Activated CD8-positive, alpha-beta memory T cell treated with anti-CD3 and anti-CD28 coated beads for 36 hours (primary cell): ENCODE measurements at regions not wholly inside any gene's neighbourhood (a gene's known extent, or its start where the extent isn't known, plus 50 kb on each side); places are given as distances from the start of the nearest gene placed in this dataset.

Experiments
- CTCF ChIA-PET: fragments of 350-600 bp; sonication (Branson Sonifier 250); formaldehyde crosslinking; loops from one replicate; lab custom pipeline; 2021; ENCODE audit warnings: antibody characterized with exemption; lab: Charles Lee
- POLR2A ChIA-PET: fragments of 350-600 bp; sonication (Branson Sonifier 250); formaldehyde crosslinking; loops from one replicate; lab custom pipeline; 2021; ENCODE audit warnings: antibody characterized with exemption; lab: Charles Lee

DNA sequence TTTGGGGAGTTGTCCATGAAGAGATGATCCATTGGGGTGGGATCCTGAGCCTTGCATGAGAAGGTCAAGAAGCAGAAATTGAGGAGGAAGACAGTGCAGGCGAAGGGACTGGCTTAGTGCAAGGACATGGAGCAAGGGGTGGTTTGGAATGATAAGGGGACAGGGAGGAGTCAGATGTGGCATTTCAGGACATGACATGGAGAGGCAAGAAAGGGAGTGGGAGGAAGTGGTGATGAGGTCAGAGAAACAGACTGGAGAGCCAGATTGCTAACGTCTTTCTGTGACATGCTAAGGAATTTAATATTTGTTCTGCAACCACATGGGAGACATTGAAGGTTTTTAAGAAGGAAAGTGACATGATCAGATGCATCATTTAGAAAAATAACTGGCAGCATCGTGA is 346.8 kb upstream of the FMN2 start:
- CTCF ChIA-PET = no interaction called here
- POLR2A ChIA-PET = no interaction called here

DNA sequence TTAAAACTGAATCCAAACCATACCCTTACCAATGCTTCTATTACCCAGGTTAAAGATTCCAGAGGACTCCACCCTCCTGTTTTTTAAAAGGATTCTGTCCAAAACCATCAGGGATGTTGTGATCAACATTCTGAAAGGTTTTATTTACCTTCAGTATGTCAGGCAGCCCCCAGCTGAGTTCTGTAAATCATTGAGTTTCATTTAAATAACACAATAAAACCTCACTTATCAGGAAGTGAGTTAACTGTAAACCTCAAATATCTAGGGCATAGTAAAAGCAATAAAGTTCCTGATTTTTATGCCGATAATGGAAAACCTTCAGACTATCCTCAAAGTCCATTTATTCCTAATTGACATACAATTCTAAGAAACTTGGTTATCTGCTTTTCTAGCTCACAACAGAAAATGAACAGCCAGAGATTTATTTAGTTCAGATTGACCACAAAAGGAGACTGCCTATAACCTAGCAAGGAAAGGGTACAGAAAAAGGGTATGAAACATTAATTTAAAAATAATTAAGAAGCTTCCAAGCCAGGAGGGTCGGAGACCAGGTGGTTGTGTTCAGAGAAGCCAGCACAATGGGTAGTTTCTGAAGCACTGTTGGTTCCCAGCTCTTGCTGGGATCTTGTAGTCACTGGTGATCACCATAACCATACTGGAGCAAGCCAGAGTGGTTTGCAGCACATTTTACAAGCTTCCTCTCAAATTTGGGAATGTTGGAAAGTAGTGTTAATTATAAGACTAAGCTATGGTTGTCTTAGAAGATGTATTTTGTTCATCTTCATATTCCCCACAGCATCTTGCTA is 336.4 kb upstream of the FMN2 start:
- CTCF ChIA-PET = interaction anchor here (0.6 kb wide), 2 partner anchors 46 to 184 kb away, joined by 3 to 4 read pairs; no protein-coding TSS in a partner anchor
- POLR2A ChIA-PET = no interaction called here

DNA sequence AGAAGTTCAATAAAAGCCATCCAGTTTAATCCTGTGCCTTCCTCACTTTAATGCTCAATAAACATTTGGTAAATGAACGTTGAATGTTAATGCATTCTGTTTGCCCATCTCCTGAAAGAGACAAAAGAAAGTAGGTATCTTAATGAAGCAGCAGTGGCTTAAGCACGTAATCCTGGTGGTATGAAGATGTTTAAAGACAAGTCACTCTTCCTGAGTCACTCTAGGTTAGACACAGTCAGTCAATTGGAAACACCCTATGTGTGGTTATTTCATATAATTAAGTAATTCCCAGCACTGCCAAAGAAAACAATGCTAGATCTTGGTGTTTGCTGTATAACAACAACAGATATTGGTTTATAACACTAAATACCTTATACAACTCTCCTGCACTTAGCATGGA is 334.0 kb upstream of the FMN2 start:
- ChIA-PET POLR2A (no interaction called here), CTCF (no interaction called here)

DNA sequence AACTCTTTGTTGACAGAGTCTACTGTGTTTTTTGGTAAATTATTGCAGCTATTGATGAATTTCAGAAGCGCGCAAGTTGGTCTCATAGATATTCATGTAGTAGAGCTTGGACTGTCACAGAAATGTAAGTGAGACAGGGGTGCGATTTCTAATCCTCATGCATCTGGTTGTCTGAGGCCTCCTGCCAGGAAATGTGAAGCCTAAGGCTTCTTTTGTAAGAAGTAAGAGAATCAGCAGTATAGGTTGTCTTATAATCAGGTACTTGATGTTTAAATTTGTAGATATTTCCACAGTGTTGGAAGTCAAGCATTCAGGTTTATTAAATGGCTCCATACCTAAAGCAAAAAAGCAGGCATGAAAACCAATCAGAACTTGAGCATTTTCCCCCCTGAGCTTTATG is 332.9 kb upstream of the FMN2 start:
- POLR2A ChIA-PET = no interaction called here
- CTCF ChIA-PET = no interaction called here

DNA sequence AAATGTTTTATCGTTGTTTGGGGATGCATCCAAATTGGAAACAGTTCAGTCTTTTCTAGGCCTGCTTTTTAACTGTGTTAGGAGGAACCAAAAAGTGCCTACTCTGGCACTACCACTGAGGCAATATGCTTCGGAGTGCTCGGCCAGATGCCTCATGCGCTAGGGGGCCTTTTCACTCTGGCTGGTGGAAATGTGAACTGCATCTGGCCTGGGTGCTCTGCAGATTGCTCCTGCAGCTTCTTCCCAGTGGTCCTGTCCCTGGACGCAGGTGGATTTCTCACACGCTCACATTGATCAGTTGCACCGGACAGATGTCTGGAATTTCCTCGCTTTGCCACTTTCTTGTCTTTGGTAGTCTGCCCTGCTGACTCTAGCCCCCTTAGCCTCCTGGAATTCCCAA is 330.2 kb upstream of the FMN2 start:
- ChIA-PET POLR2A (no interaction called here), CTCF (no interaction called here)

DNA sequence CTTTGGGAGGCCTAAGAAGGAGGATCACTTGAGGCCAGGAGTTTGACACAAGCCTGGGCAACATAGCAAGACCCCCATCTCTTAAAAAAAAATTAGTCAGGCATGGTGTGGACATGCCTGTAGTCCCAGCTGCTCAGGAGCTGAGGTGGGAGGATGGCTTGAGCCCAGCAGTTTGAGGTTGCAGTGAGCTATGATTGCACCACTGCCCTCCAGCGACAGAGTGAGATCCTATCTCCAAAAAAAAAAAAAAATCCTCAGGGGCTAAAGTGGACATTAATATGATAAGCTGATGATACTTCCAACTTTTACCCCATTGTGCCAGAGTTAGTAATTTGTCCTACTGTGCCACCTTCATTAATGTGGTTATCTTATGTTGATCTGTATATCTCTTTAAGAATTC is 327.8 kb upstream of the FMN2 start:
- ChIA-PET CTCF (no interaction called here), POLR2A (no interaction called here)

DNA sequence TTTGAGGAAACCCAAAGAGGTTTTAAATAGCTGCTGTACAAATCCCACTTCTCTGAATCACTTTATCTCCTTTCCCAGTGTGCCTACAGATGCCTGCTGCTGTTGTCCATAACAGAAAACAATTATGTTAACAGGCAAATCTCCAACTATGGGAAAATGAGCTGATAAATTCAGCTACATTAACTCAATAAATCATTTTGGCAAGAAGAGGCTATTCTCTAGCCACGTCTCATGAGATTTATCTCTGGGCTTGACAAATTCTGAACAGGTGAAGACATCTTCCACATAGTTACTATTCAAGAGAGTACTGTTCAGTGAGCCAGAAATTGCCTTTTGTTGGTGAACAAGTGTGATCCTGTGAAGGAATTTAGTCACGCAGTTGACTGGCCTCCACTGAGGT is 327.1 kb upstream of the FMN2 start:
- CTCF ChIA-PET = no interaction called here

DNA sequence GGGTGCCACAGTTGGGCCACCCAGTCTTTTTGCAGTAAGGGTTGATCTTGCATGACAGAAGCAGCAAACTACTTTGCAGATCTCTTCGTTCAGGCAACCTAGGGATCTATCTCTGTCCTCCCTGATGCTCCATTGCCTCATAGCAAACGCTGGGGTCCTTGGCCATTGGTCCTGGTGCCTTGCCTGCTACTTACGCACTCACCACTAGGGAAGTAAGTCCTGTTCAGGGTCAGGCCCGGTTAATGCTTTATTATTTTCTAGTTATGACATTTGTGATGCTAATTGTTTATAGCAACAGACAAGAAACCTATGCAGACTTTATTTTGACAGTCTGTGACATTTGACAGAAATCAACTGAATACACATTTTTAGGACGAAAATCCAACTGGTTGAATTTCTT is 326.5 kb upstream of the FMN2 start:
- ChIA-PET CTCF (no interaction called here), POLR2A (no interaction called here)

More for the DNA sequence above, 327.1 kb upstream of the FMN2 start:
- POLR2A ChIA-PET = no interaction called here

DNA sequence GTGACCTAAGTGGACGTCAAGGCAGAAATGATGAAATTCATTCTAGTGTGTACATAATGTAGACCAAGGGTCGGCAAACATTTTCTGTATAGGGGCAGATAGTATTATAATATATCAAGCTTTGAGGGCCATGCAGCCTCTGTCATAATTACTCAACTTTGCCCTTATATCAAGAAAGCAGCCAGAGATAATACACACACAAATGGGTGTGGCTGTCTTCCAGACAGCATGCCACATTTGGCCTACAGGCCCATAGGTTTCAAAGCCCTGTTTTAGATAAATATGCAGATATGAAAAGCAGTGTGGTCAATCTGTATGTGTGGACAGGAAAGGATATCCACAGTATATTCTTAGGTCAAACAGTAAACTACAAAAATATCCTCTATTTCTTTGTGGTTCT is 320.1 kb upstream of the FMN2 start:
- POLR2A ChIA-PET = no interaction called here
- CTCF ChIA-PET = no interaction called here

DNA sequence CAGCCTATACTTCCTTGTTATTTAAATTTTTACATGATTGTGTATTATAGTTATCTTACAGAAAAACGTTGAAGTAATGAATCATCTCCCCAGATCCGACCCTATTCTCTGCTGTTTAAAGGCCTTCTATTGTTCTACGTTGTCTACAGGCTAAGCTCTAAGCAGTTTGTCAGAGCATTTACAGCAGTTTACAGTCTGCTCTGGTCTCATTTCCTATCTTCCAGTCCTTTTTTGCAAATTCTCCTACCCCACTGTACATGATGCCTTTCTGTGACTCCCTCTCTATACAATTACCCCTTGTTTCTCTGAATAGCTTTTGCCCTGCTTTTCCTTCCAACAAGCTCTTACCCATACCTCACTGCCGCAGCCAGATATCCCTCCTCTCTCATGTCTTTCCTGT is 319.2 kb upstream of the FMN2 start:
- CTCF ChIA-PET = no interaction called here
- POLR2A ChIA-PET = no interaction called here

DNA sequence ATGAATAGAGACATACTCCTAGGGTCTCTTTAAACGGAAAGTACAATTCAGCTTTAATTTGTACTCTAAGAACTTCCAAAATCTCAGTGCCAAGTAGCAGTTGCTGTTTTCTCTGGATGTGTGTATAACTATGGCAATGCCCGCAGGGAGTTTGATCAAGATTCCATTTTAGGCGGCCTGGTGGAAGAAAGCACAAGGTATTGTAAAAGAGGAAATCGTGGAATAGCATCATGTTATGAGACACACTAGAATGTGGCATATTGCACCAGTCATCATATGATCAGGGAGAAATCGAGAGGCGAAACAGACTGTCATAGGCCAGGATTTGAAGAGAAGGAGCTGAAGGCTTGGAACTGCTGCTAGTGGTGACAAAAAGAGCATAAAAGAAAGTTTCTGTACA is 316.2 kb upstream of the FMN2 start:
- POLR2A ChIA-PET = no interaction called here
- CTCF ChIA-PET = no interaction called here

DNA sequence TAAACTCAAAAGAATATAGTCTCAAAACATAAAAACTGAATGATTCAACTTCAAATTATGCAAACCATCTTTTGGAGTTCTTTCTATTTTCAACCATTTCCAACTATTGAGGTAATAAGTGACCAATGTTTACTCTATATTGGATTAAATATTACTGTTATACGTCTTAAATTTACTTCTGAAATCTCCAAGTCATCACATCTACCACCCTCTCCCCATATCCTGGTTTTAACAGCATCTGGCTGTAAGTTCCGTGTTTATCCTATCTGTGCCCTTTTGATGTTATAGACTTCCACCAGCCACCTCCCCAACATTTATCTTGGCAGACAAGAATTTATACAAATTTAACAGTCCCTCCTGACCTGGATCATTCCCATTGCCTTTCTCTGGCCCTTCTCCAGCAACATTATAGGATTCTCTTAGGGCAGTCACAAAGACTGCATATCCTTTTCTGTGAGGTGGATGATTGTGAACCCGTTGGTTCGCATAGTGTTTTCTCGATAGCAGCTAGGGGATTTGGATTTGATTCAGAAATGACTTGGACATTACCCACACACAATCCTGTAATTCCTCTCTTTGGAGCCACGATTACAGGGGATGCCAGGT is 313.4 kb upstream of the FMN2 start:
- POLR2A ChIA-PET = no interaction called here
- CTCF ChIA-PET = no interaction called here

DNA sequence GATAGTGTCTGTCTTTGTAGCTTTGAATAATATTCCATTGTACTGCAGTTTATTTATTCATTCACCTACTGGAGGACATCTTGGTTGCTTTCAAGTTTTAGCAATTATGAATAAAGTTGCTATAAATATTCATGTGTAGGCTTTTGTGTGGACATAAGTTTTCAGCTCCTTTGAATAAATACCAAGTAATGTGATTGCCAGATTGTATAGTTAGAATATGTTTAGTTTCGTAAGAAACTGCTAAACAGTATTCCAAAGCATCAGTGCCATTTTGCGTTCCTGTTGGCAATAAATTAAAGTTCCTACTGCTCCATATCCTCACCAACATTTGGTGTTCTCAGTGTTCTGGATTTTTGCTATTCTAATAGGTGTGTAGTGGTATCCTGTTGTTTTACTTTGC is 311.7 kb upstream of the FMN2 start:
- CTCF ChIA-PET = no interaction called here
- POLR2A ChIA-PET = no interaction called here

DNA sequence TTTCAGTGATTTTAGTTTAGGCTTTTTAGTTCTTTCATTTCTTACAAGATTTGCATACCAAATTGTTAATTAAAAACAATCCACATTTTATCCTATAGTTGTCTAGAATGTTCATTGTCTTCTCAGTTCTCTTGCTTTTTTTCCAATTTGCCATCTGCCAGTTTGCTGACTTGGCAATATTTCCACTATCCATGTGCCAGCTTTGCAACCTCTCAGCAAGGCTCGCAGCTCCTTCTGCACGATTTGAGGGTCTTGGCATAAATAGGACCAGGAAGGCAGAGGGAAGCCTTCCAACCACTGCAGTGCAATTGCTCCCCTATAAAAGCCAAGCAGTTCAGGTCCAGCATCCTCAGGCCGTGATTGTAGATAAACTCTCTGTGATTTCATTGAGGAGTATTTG is 306.8 kb upstream of the FMN2 start:
- POLR2A ChIA-PET = no interaction called here
- CTCF ChIA-PET = no interaction called here

DNA sequence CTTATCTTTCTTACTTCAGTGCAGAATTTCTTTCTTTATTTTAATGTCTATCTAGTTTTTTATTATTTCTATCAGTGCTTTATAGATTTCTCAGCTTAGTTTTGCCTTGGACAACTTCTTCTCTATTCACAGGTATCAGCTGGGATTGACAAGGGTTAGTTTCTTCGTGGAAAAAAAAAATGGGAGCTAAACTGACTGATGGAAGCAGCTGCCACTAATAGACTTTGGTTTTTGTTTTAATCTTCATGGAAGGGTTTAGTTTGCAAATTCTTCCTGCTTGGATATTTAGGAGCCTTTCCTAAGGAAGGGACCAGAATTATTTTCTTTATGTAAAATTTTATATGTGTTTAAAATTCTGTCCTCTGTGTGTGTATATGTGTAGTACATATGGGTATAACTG is 306.1 kb upstream of the FMN2 start:
- POLR2A ChIA-PET = no interaction called here
- CTCF ChIA-PET = no interaction called here

DNA sequence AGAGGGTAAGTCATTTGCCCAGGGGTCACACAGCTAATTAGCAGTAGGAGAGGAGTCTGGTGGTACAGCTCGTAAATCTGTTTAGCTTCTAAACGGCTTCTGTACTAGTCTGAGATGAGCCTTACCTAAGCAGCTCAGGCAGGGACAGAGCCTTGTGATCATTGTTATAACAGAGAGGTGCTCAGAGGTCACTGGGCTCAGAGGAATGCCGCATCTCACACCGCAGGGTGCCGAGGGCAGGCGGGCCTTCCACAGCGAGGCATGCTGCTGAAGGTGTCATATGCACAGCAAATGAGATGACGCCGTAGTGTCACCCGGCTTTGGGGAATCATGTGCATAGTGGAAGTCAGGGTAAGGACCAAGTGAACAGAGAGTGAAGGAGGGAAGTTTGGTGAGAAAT is 305.2 kb upstream of the FMN2 start:
- POLR2A ChIA-PET = no interaction called here
- CTCF ChIA-PET = no interaction called here

DNA sequence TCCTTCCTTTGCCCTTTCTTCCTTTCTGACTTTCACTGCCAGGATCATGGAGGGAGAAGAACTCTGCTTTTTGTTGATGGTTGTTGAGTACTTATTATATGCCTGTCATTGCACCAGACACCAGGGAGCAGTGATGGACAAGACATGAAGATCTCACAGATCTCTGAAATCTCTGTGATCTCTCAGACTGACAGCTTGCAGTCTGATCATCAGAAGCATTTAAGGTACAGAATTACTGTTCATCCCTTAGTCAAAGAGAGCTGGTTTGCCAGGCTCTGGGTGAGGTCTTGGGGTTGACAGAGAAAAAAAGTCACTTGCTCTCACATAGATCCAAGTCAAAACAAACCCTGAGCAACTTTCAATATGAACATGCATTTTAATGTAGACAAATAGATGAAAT is 299.5 kb upstream of the FMN2 start:
- ChIA-PET CTCF (no interaction called here), POLR2A (no interaction called here)

DNA sequence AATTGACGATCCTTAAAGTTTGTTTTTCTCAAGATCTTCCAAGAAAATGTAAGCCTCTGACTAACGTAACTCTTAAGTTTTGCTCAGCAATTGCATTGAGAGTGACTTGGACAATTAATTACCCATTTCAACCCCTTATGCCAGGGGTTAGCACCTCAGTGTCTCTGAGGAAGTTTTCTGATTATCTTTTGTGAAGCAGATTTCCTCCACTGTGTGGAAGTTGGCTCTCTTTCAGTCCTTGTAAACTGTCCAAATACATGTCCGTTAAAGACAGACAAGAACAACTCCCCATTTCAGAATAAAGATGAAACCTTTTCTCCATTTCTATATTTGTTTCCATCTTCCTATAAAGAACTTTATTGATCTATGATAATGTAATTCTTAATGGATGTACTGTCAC is 296.4 kb upstream of the FMN2 start:
- POLR2A ChIA-PET = no interaction called here
- CTCF ChIA-PET = no interaction called here

DNA sequence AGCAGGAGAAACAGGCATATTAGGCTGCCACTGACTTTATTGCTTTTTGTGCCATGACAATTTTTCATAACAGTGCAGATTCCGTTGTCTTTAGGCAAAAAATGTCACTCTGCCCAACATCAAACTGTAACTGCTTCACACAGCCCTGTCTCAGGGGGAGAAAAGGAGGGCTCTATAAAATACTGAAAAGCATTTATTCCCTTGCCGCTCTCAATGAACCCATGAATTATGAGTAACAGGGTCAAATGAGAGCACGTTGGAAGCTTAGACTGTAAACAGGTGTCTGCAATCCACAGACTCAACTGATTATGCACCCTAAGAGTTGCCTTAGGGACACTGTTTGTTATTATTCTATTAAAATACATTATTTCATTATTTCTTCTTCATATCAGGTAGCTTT is 292.1 kb upstream of the FMN2 start:
- CTCF ChIA-PET = interaction anchor here (1.1 kb wide), 1 partner anchor 17 kb away, joined by 8 read pairs; no protein-coding TSS in a partner anchor

DNA sequence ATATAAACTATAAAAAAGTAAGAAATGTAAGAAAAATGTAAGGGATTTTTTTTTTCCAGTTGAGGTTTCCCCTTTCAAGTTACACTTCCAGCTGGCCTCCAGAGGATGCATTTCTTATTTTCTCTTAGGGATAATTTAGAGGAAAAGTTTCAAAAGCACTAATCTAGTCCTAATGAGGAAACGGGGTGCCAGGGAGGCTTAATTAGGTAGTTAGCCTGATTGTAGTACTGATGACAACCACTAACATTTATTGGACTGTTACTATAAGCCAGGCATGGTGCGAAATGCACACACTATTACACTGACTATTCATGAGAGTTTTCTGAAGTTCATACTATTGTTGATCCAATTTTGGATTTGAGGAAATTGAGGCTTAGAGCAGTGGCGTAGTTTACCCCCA is 290.8 kb upstream of the FMN2 start:
- POLR2A ChIA-PET = no interaction called here
- CTCF ChIA-PET = interaction anchor here (1.1 kb wide), 1 partner anchor 9 kb away, joined by 3 read pairs; no protein-coding TSS in a partner anchor

More for the DNA sequence above, 292.1 kb upstream of the FMN2 start:
- POLR2A ChIA-PET = no interaction called here

DNA sequence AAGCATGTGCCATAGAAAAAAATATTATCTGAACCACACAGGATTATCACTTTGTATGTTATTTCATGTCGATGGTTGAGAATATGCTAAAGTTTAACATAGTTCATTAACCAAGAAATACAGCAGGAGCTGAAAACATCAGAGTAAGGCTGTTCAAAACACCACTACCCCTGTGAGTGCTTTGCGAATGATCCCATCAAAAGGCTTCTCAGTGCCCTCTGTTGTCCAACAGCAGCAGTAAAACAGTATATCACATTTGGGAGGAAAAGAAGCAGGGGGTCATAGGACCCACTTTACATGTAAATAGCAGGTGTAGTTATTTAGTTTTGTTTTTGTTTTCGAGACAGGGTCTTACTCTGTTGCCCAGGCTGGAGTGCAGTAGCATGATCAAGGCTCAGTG is 289.4 kb upstream of the FMN2 start:
- ChIA-PET CTCF (no interaction called here), POLR2A (no interaction called here)
